Endothelial cell of umbilical vein (primary cell): ENCODE measurements at regions not wholly inside any gene's neighbourhood (a gene's known extent, or its start where the extent isn't known, plus 50 kb on each side); places are given as distances from the start of the nearest gene placed in this dataset.

Experiments
- BruUV-seq: library from RNA; stranded (reverse); fragments of 400-500 nt; replicated peaks from 2 replicates; lab custom pipeline; 2021; lab: Mats Ljungman, UMichigan
- CTCF ChIA-PET: fragments of 300-600, 350-600 bp; sonication (Branson Sonifier 250); formaldehyde crosslinking; loops from one replicate; lab custom pipeline; 2021; ENCODE audit warnings: antibody characterized with exemption, inconsistent platforms; lab: Charles Lee
- POLR2A ChIA-PET: fragments of 300-600, 350-600 bp; sonication (Branson Sonifier 250); formaldehyde crosslinking; loops from one replicate; lab custom pipeline; 2021; ENCODE audit warnings: antibody characterized with exemption, inconsistent platforms; lab: Charles Lee
- DNase-seq: peaks from one replicate; pipeline ENCODE4 v3.0.0-alpha.2; 2011; ENCODE audit warnings: low read depth, low spot score
- FAIRE-seq: peaks from 2 replicates; lab custom pipeline; 2011; peaks lifted over from hg19 to GRCh38; lab: Jason Lieb, UNC
- H2AFZ ChIP-seq: 2 replicates; pipeline ENCODE4 v1.6.0; 2012; ENCODE audit warnings: low read depth, low read length, control low read depth, inconsistent platforms
- H3K27ac ChIP-seq: 2 replicates; pipeline ENCODE4 v1.5.1; 2011; ENCODE audit warnings: low read depth, mild to moderate bottlenecking, control low read depth, low read length, moderate library complexity; ENCODE audit not compliant: insufficient read depth
- H3K27me3 ChIP-seq, 2 experiments: 2 replicates each; pipeline versions ENCODE4 v1.6.0 to v1.6.1; 2011; ENCODE audit warnings: low read length in 2 of 2, mixed read lengths in 1 of 2; ENCODE audit not compliant: control insufficient read depth in 2 of 2, insufficient read depth in 2 of 2
- H3K36me3 ChIP-seq, 2 experiments: 2 replicates in 1 of 2; 3 replicates in 1 of 2; pipeline ENCODE4 v1.5.1; 2011; ENCODE audit warnings: low read length in 2 of 2, mild to moderate bottlenecking in 1 of 2, moderate library complexity in 1 of 2; ENCODE audit not compliant: control insufficient read depth in 2 of 2, insufficient read depth in 2 of 2; ENCODE audit errors: extremely low read depth in 1 of 2
- H3K4me1 ChIP-seq: 3 replicates; pipeline ENCODE4 v1.5.1; 2011; ENCODE audit warnings: mild to moderate bottlenecking, low read length; ENCODE audit not compliant: control insufficient read depth, insufficient read depth; ENCODE audit errors: extremely low read depth
- H3K4me2 ChIP-seq: 2 replicates; pipeline ENCODE4 v1.6.1; 2011; ENCODE audit warnings: low read length, control low read depth, mixed read lengths; ENCODE audit not compliant: insufficient read depth
- H3K4me3 ChIP-seq, 3 experiments: fragments of 200-600 bp in 1 of 3; sonication (generic), shearing (Covaris generic) in 1 of 3; replicated peaks in 1 of 3; 2 replicates each; pipeline ENCODE4 v1.5.1; 2011 to 2016; ENCODE audit warnings: control low read depth in 3 of 3, low read length in 3 of 3, mild to moderate bottlenecking in 2 of 3, inconsistent platforms in 1 of 3, low read depth in 1 of 3, moderate library complexity in 1 of 3; ENCODE audit not compliant: insufficient read depth in 1 of 3
- H3K79me2 ChIP-seq: 2 replicates; pipeline ENCODE4 v1.6.0; 2012; ENCODE audit warnings: low read length, inconsistent platforms; ENCODE audit not compliant: control insufficient read depth, insufficient read depth
- H3K9ac ChIP-seq: replicated peaks from 2 replicates; pipeline ENCODE3; 2011; ENCODE audit warnings: low read length, control low read depth; ENCODE audit not compliant: insufficient read depth; ENCODE audit errors: extremely low read depth
- H3K9me1 ChIP-seq: replicated peaks from 3 replicates; pipeline ENCODE4 v1.6.0; 2011; ENCODE audit warnings: mild to moderate bottlenecking, low read length; ENCODE audit not compliant: control insufficient read depth, insufficient read depth; ENCODE audit errors: extremely low read depth
- H3K9me3 ChIP-seq: replicated peaks from 2 replicates; pipeline ENCODE4 v1.5.1; 2012; ENCODE audit warnings: low read length, inconsistent platforms; ENCODE audit not compliant: control insufficient read depth, insufficient read depth
- H4K20me1 ChIP-seq: replicated peaks from 2 replicates; pipeline ENCODE3; 2011; ENCODE audit warnings: mild to moderate bottlenecking, low read length; ENCODE audit not compliant: control insufficient read depth, insufficient read depth; ENCODE audit errors: extremely low read depth
- EZH2 ChIP-seq: IDR thresholded peaks from 2 replicates; pipeline ENCODE4 v1.6.1; 2012; ENCODE audit warnings: borderline replicate concordance, low read depth, mild to moderate bottlenecking, moderate library complexity, low read length, inconsistent platforms; ENCODE audit not compliant: severe bottlenecking
- FOS ChIP-seq: IDR thresholded peaks from 2 replicates; pipeline ENCODE4 v1.6.1; 2011; ENCODE audit warnings: mild to moderate bottlenecking, low read length, moderate library complexity, borderline replicate concordance; ENCODE audit not compliant: insufficient read depth
- GATA2 ChIP-seq: IDR thresholded peaks from 2 replicates; pipeline ENCODE4 v1.7.0; 2011; ENCODE audit warnings: low read depth, mild to moderate bottlenecking, moderate library complexity, mixed read lengths, low read length; ENCODE audit not compliant: insufficient read length, insufficient read depth
- JUN ChIP-seq: IDR thresholded peaks from 2 replicates; pipeline ENCODE4 v1.6.1; 2011; ENCODE audit warnings: borderline replicate concordance, low read depth; ENCODE audit not compliant: insufficient read length, insufficient read depth
- MYC ChIP-seq: IDR thresholded peaks from one replicate; pipeline ENCODE4 v1.6.1; 2011; ENCODE audit warnings: mild to moderate bottlenecking, low read depth, low read length
- POLR2A ChIP-seq: IDR thresholded peaks from 2 replicates; pipeline ENCODE4 v1.6.1; 2012; ENCODE audit warnings: low read depth, mild to moderate bottlenecking, control low read depth, low read length
- POLR2AphosphoS5 ChIP-seq: IDR thresholded peaks from 2 replicates; pipeline ENCODE4 v1.6.1; 2012; ENCODE audit warnings: low read depth, mild to moderate bottlenecking, control low read depth, low read length, moderate library complexity; ENCODE audit not compliant: insufficient read depth
- dilution Hi-C: fragments of 300-500 bp; cut with MboI; formaldehyde crosslinking; loops from one replicate; pipeline ENCODE4 v1.15.0; 2019; ENCODE audit warnings: low sequenced_read_pairs; ENCODE audit not compliant: extremely low pct_ligation_motif_present
- intact Hi-C: fragments of 100-400 bp; cut with micrococcal nuclease; formaldehyde crosslinking; loops from one replicate; pipeline ENCODE4 v1.10.0; 2022
- TF ChIP-seq, protein P1 (sequence below): IDR thresholded peaks from 2 replicates; pipeline ENCODE4 v1.6.1; 2011; ENCODE audit not compliant: insufficient read depth, insufficient read length
- TF ChIP-seq, protein P2 (sequence below), 2 donors: IDR thresholded peaks; 1 replicate in 1 of 2; 2 replicates in 1 of 2; pipeline ENCODE4 v1.5.1; 2011; ENCODE audit warnings: low read length in 2 of 2, mild to moderate bottlenecking in 2 of 2, moderate library complexity in 2 of 2, control low read depth in 1 of 2, inconsistent platforms in 1 of 2, low read depth in 1 of 2; ENCODE audit not compliant: insufficient read depth in 1 of 2; ENCODE audit errors: extremely low read depth in 1 of 2

DNA sequence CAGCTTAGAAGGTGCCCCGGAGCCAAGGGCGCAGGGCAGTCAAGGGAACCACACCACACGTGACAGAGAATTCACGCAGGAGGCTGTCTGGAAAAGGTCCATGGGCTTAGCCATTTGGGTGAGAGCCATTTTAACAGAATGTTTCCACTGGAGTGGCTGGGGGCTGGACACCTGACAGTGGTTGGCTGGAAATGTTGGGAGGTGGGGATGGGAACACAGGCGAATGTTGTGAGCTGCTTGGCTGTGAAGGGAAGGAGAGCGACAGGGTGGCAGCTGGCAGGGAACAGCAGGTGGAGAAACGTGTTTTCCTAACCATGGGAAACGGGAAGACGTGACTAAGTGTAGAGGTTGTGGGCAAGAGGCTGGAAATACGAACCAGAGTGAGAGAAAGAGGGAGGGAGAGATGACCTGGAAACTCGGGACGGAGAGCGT, 100.5 kb upstream of the ZNF32 start:
- no peak for TF ChIP-seq GATA2
- no peak for TF ChIP-seq POLR2A
- no peak for TF ChIP-seq JUN
- TF ChIP-seq, protein P1, sequence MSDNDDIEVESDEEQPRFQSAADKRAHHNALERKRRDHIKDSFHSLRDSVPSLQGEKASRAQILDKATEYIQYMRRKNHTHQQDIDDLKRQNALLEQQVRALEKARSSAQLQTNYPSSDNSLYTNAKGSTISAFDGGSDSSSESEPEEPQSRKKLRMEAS: no peak
- TF ChIP-seq, protein P2, sequence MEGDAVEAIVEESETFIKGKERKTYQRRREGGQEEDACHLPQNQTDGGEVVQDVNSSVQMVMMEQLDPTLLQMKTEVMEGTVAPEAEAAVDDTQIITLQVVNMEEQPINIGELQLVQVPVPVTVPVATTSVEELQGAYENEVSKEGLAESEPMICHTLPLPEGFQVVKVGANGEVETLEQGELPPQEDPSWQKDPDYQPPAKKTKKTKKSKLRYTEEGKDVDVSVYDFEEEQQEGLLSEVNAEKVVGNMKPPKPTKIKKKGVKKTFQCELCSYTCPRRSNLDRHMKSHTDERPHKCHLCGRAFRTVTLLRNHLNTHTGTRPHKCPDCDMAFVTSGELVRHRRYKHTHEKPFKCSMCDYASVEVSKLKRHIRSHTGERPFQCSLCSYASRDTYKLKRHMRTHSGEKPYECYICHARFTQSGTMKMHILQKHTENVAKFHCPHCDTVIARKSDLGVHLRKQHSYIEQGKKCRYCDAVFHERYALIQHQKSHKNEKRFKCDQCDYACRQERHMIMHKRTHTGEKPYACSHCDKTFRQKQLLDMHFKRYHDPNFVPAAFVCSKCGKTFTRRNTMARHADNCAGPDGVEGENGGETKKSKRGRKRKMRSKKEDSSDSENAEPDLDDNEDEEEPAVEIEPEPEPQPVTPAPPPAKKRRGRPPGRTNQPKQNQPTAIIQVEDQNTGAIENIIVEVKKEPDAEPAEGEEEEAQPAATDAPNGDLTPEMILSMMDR (IDR thresholded peaks at IDR 0.05; ENCODE audit: extremely low read depth in 1 of 2, insufficient read depth in 1 of 2, low read depth in 1 of 2, low read length in 2 of 2): no peak
- TF ChIP-seq MYC: no peak
- no peak for TF ChIP-seq FOS
- no peak overlapping the region for H3K4me2 ChIP-seq
- H3K9me3 ChIP-seq: no peaks in the 10 kb centered on the region
- no peaks in the 10 kb centered on the region for H3K27me3 ChIP-seq
- no TSS peak for BruUV-seq
- H2AFZ ChIP-seq: no peak overlapping the region
- no peak overlapping the region for H3K9ac ChIP-seq
- no peaks in the 10 kb centered on the region for H3K4me1 ChIP-seq
- no peaks in the 10 kb centered on the region for H3K9me1 ChIP-seq
- H3K27ac ChIP-seq: no peak overlapping the region
- no peaks in the 10 kb centered on the region for H3K36me3 ChIP-seq
- intact Hi-C loops (no loop called here), dilution Hi-C loops (no loop called here)
- no peaks in the 10 kb centered on the region for H4K20me1 ChIP-seq
- FAIRE-seq (no peak), DNase-seq (no peak)
- no peaks in the 10 kb centered on the region for H3K79me2 ChIP-seq
- POLR2A ChIA-PET: no interaction called here
- CTCF ChIA-PET: no interaction called here
- no peak overlapping the region for H3K4me3 ChIP-seq

DNA sequence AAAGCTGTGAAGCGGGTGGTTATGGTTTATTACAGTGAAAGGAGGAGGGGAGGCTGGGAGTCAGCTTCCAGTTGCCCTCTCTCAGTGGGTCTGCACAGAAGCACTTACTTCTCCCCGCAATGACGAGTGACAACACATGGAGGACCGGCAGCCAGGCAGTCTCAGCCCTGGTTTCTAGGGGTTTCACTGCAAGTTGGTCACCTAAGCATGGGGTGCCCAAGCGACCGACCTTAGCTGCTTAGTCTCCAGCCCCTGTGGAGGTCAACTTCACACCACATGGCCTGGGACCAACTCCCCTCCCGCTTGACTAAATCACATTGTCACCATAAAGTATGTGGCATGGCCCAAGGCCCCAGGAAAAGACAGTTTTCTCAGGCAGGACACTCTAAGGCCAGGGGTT, 99.9 kb upstream of the ZNF32 start:
- Histone ChIP-seq H3K9ac (no peak overlapping the region), H3K79me2 (no peaks in the 10 kb centered on the region), H3K4me1 (no peaks in the 10 kb centered on the region), H3K4me3 (no peak overlapping the region), H3K36me3 (no peaks in the 10 kb centered on the region), H4K20me1 (no peaks in the 10 kb centered on the region), H3K4me2 (no peak overlapping the region), H2AFZ (no peak overlapping the region), H3K9me3 (no peaks in the 10 kb centered on the region), H3K27ac (no peak overlapping the region), H3K27me3 (no peaks in the 10 kb centered on the region), H3K9me1 (no peaks in the 10 kb centered on the region)
- FAIRE-seq (no peak), DNase-seq (no peak)
- POLR2A ChIA-PET: no interaction called here
- CTCF ChIA-PET: no interaction called here
- intact Hi-C loops (no loop called here), dilution Hi-C loops (no loop called here)
- TF ChIP-seq JUN (no peak), EZH2 (no peak), POLR2AphosphoS5 (no peak), FOS (no peak), POLR2A (no peak), GATA2 (no peak), MYC (no peak)
- TF ChIP-seq, protein P2 (IDR thresholded peaks at IDR 0.05; ENCODE audit: extremely low read depth in 1 of 2, insufficient read depth in 1 of 2, low read depth in 1 of 2, low read length in 2 of 2): no peak
- TF ChIP-seq, protein P1: no peak
- no TSS peak for BruUV-seq
